Hematopoietic multipotent progenitor cell treated with erythropoietin and hydrocortisone succinate and interleukin-3 and kit ligand, for 6 days (in vitro differentiated cells): ENCODE measurements at regions not wholly inside any gene's neighbourhood (a gene's known extent, or its start where the extent isn't known, plus 50 kb on each side); places are given as distances from the start of the nearest gene placed in this dataset.
A peak's percentile ranks its signal among the peaks of the same experiment; 100 is the strongest.
"Not testable (repeated sequence)": the region's sequence is repeated elsewhere in the genome, so short reads cannot be mapped to it uniquely, and the experiment has no call there.

Experiments used
- DNase-seq: peaks from one replicate; pipeline ENCODE4 v3.0.0-alpha.2; 2015

GRCh38 chr6:74357321-74357720, 661.3 kb downstream of the CD109 start:
- no peak for DNase-seq

- DNase-seq, result no peak
These were observed 660.4 kb downstream of the CD109 start for GRCh38 chr6:74356391-74356790.

GRCh38 chr6:74346936-74347535, 651.0 kb downstream of the CD109 start:
- DNase-seq, result no peak

GRCh38 chr6:74343804-74344203, 647.8 kb downstream of the CD109 start:
- DNase-seq, result peak; percentile 8

- DNase-seq, result not testable (repeated sequence)
These were observed 647.3 kb downstream of the CD109 start for GRCh38 chr6:74343321-74343720.

- DNase-seq, result no peak
These were observed 638.7 kb downstream of the CD109 start for GRCh38 chr6:74334722-74335121.

- DNase-seq, result no peak
These were observed 637.4 kb downstream of the CD109 start for GRCh38 chr6:74333406-74333805.

- DNase-seq, result no peak
These were observed 624.7 kb downstream of the CD109 start for GRCh38 chr6:74320715-74321114.

GRCh38 chr6:74320074-74320473, 624.1 kb downstream of the CD109 start:
- no peak for DNase-seq

- DNase-seq, result no peak
These were observed 623.3 kb downstream of the CD109 start for GRCh38 chr6:74319292-74319691.

- DNase-seq, result no peak
These were observed 622.7 kb downstream of the CD109 start for GRCh38 chr6:74318738-74319137.

- DNase-seq, result no peak
These were observed 616.1 kb downstream of the CD109 start for GRCh38 chr6:74312081-74312480.

- no peak for DNase-seq
These were observed 615.4 kb downstream of the CD109 start for GRCh38 chr6:74311431-74311830.

- no peak for DNase-seq
These were observed 593.9 kb downstream of the CD109 start for GRCh38 chr6:74289884-74290283.

GRCh38 chr6:74287932-74288331, 591.9 kb downstream of the CD109 start:
- no peak for DNase-seq

- no peak for DNase-seq
These were observed 591.4 kb downstream of the CD109 start for GRCh38 chr6:74287441-74287840.

GRCh38 chr6:74284284-74284683, 588.3 kb downstream of the CD109 start:
- no peak for DNase-seq

- DNase-seq, result no peak
These were observed 587.5 kb downstream of the CD109 start for GRCh38 chr6:74283532-74283931.

GRCh38 chr6:74282143-74282689, 586.2 kb downstream of the CD109 start:
- DNase-seq, result no peak

- DNase-seq, result no peak
These were observed 584.2 kb downstream of the CD109 start for GRCh38 chr6:74280130-74280692.

GRCh38 chr6:74277777-74278186, 581.8 kb downstream of the CD109 start:
- DNase-seq, result no peak

- DNase-seq, result no peak
These were observed 577.5 kb downstream of the CD109 start for GRCh38 chr6:74273541-74273940.

GRCh38 chr6:74269600-74269858, 573.5 kb downstream of the CD109 start:
- no peak for DNase-seq

GRCh38 chr6:74268815-74269599, 573.0 kb downstream of the CD109 start:
- no peak for DNase-seq
